Colonic mucosa (tissue), 4 donors: ENCODE measurements at regions not wholly inside any gene's neighbourhood (a gene's known extent, or its start where the extent isn't known, plus 50 kb on each side); places are given as distances from the start of the nearest gene placed in this dataset.

Source experiments
- DNase-seq: peaks from one replicate; pipeline ENCODE4 v3.0.0-alpha.2; 2020
- H3K27ac ChIP-seq: fragments of 200-600 bp; one replicate; pipeline ENCODE4 v1.8.0; 2021
- H3K27me3 ChIP-seq: fragments of 200-600 bp; one replicate; pipeline ENCODE4 v1.8.0; 2021
- H3K36me3 ChIP-seq: fragments of 200-600 bp; one replicate; pipeline ENCODE4 v1.8.0; 2021
- H3K4me1 ChIP-seq: fragments of 200-600 bp; one replicate; pipeline ENCODE4 v1.8.0; 2021; ENCODE audit warnings: mild to moderate bottlenecking
- H3K4me3 ChIP-seq: fragments of 200-600 bp; one replicate; pipeline ENCODE4 v1.8.0; 2021
- H3K9ac ChIP-seq, 2 donors: one replicate each; pipeline ENCODE4 v1.7.0; 2013; ENCODE audit warnings: control low read depth in 2 of 2, low read depth in 2 of 2, low read length in 2 of 2
- H3K9me3 ChIP-seq: fragments of 200-600 bp; one replicate; pipeline ENCODE4 v1.8.0; 2021
- intact Hi-C: fragments of 100-400 bp; cut with DNase I; formaldehyde crosslinking; loops from one replicate; pipeline ENCODE4 v1.14.1; 2022
- TF ChIP-seq, protein P1 (sequence below): fragments of 200-600 bp; IDR thresholded peaks from one replicate; pipeline ENCODE4 v1.8.0; 2022; ENCODE audit warnings: antibody characterized with exemption, mild to moderate bottlenecking
- donor health status: healthy.
- donor health status: DM: no; HTN: no; CAD: no.
- donor health status: DM: no; HTN: no; CAD: no.

DNA sequence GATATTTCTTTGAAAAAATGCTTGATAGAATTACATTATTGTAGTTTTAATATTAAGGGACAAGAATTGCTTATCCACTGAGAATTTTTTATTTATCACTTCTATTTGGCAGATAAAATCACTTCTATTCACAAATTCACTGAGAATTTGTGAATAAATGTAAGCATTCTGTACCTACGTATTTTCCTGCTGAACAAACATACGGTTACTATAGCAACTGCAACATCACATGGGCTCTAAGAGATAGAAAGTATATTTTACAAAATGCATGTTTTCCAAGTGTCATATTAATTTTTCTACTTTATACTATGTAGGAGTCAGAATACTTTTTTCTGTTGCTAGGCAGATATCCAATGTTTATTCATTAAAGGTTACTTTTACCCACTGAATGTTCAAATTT, 166.2 kb downstream of the ZIC1 start:
- TF ChIP-seq, protein P1, sequence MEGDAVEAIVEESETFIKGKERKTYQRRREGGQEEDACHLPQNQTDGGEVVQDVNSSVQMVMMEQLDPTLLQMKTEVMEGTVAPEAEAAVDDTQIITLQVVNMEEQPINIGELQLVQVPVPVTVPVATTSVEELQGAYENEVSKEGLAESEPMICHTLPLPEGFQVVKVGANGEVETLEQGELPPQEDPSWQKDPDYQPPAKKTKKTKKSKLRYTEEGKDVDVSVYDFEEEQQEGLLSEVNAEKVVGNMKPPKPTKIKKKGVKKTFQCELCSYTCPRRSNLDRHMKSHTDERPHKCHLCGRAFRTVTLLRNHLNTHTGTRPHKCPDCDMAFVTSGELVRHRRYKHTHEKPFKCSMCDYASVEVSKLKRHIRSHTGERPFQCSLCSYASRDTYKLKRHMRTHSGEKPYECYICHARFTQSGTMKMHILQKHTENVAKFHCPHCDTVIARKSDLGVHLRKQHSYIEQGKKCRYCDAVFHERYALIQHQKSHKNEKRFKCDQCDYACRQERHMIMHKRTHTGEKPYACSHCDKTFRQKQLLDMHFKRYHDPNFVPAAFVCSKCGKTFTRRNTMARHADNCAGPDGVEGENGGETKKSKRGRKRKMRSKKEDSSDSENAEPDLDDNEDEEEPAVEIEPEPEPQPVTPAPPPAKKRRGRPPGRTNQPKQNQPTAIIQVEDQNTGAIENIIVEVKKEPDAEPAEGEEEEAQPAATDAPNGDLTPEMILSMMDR, result no peak
- Histone ChIP-seq H3K4me3 (no peak overlapping the region), H3K27me3 (no peaks in the 10 kb centered on the region), H3K9me3 (no peaks in the 10 kb centered on the region), H3K4me1 (no peaks in the 10 kb centered on the region), H3K27ac (no peak overlapping the region), H3K9ac (no peak overlapping the region), H3K36me3 (no peaks in the 10 kb centered on the region)
- intact Hi-C loops, result no loop called here
- DNase-seq, result no peak

DNA sequence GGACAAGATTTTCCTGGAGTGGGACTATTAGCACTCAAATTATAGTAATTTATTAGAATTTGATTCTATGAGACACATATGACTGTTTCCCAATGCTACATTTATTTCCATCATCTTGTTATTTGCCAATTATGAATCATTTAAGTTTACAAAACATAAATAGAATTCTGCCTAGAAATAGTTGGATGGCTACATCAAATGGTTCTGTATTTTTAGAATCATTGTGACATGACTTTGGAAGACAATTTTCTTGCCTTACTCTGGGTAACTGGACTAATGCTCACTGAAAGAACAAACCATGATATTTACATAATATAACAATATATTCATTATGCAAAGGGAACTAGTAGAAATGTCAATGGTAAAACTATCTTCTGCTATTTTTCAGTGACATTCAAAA, 173.5 kb downstream of the ZIC1 start:
- TF ChIP-seq, protein P1, result no peak
- intact Hi-C loops, result no loop called here
- no peaks in the 10 kb centered on the region for H3K9me3 ChIP-seq

DNA sequence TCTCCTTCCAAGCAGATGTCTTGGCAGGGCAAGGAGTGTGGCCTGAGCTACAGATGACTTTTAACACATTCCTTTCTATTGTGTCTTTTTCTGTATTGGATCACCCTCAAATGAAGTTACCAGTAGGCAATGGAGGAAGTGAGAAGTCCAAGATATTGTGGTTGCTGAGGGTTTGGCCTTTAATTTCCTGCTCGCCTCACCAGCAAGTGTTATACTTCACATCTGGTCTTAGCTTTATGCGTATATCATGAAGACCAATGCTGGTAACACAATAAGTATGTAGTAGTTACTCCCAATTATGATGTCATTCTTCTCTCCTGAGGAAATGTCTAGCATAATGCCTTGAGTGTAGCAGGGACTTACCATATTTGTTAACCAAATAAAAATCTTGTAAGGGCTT, 179.9 kb downstream of the ZIC1 start:
- DNase-seq, result no peak
- TF ChIP-seq, protein P1, result no peak
- no peak overlapping the region for H3K4me3 ChIP-seq
- H3K9me3 ChIP-seq, result no peaks in the 10 kb centered on the region
- no peak overlapping the region for H3K9ac ChIP-seq
- no peaks in the 10 kb centered on the region for H3K36me3 ChIP-seq
- no peak overlapping the region for H3K27ac ChIP-seq
- no peaks in the 10 kb centered on the region for H3K27me3 ChIP-seq
- no peaks in the 10 kb centered on the region for H3K4me1 ChIP-seq
- intact Hi-C loops, result no loop called here

More for the DNA sequence above, 173.5 kb downstream of the ZIC1 start:
- H3K36me3 ChIP-seq, result no peaks in the 10 kb centered on the region
- H3K9ac ChIP-seq, result no peak overlapping the region
- no peak for DNase-seq
- H3K4me3 ChIP-seq, result no peak overlapping the region
- no peaks in the 10 kb centered on the region for H3K4me1 ChIP-seq
- H3K27ac ChIP-seq, result no peak overlapping the region
- H3K27me3 ChIP-seq, result no peaks in the 10 kb centered on the region

DNA sequence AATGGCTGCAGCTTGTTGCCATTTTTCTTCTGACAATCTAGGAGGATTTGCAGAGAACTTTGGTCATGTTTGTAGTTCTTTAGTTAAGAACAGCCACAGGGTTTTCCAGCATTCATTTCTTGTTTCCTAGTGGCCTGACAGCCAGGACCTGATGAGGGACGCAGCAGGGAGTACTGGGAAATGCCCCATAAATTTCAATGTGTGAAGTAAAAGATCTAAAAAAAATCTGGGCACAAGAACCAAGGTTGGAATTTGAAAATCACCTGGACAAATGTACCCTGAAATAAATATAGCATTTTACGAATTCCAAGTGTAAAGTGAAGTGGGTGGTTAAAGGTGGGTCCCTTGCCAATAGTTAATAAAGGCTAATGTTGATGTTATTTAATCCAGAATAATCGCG, 195.0 kb downstream of the ZIC1 start:
- H3K4me1 ChIP-seq, result no peaks in the 10 kb centered on the region
- no peak overlapping the region for H3K27ac ChIP-seq
- DNase-seq, result no peak
- TF ChIP-seq, protein P1, result no peak
- no peaks in the 10 kb centered on the region for H3K9me3 ChIP-seq
- H3K4me3 ChIP-seq, result no peak overlapping the region
- intact Hi-C loops, result no loop called here
- H3K27me3 ChIP-seq, result no peaks in the 10 kb centered on the region
- no peak overlapping the region for H3K9ac ChIP-seq
- H3K36me3 ChIP-seq, result no peaks in the 10 kb centered on the region

DNA sequence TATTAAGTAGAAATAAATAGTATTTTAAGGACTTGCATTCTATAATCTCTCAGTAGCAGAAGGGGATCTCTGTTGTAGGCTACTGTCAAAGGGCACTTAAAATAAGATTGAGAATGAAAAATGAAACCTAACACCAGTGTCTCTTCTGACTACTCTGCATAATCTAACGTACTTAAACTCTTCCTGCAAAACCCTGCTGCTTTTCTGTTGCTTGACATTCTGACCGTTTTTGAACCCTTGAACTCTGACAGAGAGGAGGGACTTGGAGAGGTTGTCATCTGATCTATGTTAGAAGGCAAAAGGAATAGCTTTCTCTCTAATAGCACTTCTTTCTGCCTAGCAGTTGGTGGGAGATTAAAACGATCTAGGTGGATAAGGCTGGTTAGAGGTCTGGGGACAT, 204.6 kb downstream of the ZIC1 start:
- Histone ChIP-seq H3K27me3 (no peaks in the 10 kb centered on the region), H3K4me3 (no peak overlapping the region), H3K4me1 (no peaks in the 10 kb centered on the region), H3K36me3 (no peaks in the 10 kb centered on the region), H3K9me3 (no peaks in the 10 kb centered on the region), H3K9ac (no peak overlapping the region), H3K27ac (no peak overlapping the region)
- intact Hi-C loops, result no loop called here
- no peak for DNase-seq
- TF ChIP-seq, protein P1, result no peak

DNA sequence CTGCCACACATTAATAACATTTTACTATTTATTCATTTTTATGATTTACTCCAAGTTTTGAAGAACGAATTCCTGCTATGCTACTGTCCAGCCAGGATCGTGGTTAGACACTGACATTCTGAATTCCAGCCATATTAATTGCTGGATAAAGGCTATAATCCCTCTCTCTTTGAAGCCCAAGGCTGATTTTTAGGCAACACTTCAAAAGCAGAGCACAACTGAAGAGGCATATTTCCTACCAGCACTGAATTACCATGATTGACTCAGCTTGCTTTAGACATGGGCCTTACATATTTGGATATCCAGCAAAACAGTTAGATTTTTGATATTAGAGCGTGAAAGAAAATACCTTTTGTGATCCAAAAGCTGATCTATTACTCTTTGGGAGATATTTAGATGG, 205.0 kb downstream of the ZIC1 start:
- intact Hi-C loops, result no loop called here
- Histone ChIP-seq H3K9me3 (no peaks in the 10 kb centered on the region), H3K36me3 (no peaks in the 10 kb centered on the region), H3K27me3 (no peaks in the 10 kb centered on the region), H3K4me1 (no peaks in the 10 kb centered on the region), H3K4me3 (no peak overlapping the region), H3K9ac (no peak overlapping the region), H3K27ac (no peak overlapping the region)
- TF ChIP-seq, protein P1, result no peak
- no peak for DNase-seq
